Germinal center (tissue), 1 donor: ENCODE measurements at regions not wholly inside any gene's neighbourhood (a gene's known extent, or its start where the extent isn't known, plus 50 kb on each side); places are given as distances from the start of the nearest gene placed in this dataset.
"Not testable (repeated sequence)": the region's sequence is repeated elsewhere in the genome, so short reads cannot be mapped to it uniquely, and the experiment has no call there.

Source experiments
- DNase-seq: peaks from one replicate; pipeline ENCODE4 v3.0.0; 2012; ENCODE audit warnings: mixed read lengths, low spot score

DNA sequence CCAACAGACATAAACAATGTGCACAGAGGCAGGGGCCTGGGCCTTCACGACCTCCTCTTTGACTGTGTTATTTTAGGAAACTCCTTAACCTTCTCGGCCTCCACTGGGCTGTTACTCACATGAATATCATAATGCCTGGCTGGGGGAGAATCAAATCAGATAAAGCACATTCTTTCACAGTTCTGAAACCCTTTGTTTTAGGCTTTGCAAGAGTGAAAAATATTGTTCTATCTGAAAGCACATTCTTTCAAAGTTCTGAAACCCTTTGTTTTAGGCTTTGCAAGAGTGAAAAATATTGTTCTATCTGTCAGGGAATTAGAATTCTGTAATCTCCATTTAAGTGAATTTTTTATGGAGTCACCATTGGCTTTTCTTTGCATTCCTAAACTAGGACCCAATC lies 50.7 kb upstream of the SYNDIG1 start:
- DNase-seq: no peak

DNA sequence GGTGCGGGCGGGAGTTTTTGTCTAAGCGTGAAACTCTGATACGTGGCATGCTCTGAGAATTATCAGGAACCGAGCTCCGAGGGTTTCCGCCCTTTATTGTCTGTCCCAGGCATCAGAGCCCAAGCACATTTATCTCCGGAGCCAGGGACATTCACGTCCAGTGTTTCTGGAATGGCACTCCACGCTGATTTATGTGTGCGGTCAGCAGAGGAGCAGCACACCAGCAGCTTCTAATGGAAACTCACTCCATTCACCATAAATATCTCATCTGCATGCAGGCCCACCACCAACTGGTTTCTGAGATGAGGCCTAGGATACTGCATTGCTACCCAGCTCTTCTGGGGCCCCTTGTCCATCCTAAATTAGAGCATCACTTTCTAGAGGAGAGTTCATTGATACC lies 51.9 kb upstream of the SYNDIG1 start:
- no peak for DNase-seq

DNA sequence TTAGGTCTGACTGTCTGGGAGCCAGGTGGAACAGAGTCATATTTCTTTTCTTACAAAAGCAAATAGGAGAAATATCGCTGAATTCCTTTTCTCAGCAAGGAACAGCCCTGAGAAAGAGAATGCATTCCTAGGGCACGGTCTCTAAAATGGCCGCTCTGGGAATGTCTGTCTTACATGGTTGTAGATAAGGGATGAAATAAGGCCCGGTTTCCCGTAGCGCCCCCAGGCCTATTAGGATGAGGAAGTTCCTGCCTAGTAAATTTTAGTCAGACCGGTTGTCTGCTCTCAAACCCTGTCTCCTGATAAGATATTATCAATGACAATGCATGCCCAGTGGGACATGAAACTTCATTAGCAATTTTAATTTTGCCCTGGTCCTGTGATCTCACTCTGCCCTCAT lies 54.0 kb upstream of the SYNDIG1 start:
- not testable (repeated sequence) for DNase-seq

DNA sequence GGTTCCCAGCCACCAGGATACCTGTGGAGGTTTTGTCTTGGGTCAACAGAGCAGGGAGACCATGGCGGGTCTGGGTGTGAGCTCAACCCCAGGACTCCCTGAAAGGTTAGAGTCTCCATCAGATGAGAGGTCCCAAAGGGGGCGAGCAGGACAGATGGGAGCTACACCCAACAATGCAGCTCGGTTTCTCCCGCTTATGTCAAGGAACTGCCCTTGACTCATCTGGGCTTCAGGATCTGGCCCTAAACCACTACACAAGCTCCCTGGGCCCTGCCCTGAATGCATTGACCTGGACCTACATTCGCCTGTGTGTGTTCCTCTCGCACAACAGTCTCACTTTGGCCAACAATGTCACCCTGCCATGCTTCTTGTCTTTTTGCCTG lies 57.6 kb upstream of the SYNDIG1 start:
- DNase-seq: no peak

DNA sequence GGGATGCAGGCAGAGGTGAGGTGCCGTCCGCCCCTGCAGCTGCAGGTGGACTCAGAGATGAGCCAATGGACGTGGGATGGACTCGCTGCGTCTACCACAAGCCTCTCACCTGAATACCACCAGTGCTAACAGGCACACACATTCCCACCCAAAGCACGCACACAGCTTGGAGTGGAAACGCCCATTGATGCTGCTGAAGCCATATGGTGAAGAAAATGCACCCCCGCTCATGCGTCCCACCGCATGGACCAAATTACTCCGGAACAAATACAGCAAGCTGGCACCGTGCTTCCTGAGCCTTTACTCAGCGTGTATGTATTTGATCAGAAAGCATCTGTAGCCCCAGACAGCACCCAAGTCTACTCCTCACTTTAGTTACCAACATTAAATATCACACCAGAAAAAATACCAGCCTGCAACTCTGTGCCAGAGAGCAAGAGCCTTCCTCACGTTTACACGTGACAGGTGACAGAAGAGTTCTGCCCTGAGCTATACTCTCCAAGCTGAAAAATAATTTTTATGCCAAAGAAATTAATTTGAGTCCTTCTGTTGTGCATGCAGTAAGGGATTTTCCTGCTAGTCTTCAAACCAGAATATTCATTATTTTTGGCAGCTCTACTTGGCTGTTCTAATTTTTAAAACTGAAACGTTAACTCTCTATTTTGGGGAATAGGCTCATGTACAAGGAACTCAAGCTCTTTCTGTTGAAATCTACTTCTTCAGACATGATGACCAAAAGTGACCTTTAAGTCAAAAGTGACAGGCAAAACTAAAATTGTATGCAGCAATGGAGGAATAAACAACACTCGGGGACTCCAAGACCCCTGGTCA lies 58.2 kb upstream of the SYNDIG1 start:
- DNase-seq: no peak

DNA sequence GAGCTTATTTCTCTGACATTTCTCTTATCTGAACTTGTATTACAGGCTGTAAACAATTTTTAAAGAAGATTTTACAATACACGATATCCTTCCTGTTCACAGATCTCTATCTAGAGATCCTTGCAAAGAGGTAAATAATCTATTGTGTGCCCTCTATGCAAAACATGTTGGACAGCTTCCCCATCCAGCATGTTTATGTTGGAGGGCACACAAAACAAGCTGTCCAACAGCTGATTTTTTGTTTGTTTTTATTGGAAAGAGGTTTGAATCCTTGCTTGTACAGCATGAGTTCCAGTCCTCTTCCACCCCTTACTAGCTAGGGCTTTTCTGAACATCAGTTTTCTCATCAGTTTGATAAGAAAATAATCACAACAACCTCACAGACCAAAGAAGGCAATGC lies 62.3 kb upstream of the SYNDIG1 start:
- no peak for DNase-seq

DNA sequence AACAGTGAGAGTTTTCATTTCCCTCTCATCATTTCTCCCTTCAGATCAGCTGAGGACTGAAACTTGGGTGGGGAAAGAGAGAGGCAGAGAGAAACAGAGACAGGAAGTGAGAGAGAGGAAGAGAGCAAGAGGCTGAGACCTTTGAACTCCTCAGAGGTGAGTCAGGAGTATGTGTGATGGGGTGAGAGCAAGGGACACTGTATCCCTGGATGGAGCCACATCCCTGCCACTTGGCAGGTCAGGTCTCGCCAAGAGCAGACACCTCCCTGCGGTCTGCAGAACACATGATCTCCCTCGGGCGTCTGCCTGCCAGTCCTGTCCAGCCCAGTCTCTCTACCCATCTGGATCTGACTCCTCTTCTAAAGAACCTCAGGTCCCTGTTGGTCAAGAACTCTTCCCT lies 62.7 kb upstream of the SYNDIG1 start:
- no peak for DNase-seq

DNA sequence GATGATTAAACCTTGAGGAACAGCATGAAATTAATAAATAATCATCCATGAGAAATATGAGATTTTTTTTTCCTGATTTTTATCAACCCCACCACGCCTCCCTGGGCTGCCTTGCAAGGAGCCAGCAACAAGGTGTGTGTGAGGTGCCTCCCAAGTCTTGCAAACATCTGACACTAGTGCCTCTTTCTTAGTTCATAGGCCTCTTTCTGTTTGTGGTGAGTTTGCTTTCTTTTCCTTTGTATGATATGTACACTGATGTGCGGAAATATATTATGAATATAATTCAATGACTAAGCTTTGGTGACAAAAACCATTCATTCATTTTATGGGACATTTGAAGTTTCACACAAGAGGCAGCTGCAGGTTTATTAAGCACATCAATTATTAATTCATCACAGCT lies 63.2 kb upstream of the SYNDIG1 start:
- no peak for DNase-seq

DNA sequence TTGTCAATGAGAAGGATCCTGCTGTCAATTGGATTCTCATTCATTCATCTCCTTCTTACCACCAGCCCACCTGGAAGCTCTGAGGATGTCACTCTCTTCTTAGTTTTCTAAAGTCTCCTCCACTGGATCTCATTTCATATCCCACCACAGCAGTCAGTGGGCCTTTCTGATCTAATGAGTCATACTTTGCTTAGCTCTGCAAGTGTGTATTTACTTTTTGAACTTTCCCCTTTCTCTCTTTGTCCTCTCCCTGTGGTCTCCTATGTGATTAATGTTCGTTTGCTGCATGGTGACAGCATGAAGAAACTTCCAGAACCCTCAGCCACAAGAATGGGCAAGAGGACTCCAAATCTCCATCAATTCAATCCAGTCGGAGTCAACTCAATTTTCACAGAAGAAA lies 63.6 kb upstream of the SYNDIG1 start:
- no peak for DNase-seq

DNA sequence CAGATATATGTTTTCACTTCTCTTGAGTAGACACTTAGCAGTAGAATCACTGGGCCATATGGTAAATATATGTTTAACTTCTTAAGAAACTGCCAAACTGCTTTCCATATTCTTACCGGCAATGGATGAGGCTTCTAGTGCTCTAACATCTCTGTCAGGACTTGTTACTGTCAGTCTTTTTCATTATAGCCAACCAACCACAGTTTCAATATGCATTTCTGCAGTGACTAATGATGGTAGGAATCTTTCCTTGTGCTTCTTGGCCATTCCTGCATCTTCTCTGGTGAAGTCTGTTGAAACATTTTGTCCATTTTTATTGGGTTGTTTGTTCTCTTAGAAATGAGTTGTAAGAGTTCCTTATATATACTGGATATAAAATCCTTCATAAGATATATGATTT lies 66.0 kb upstream of the SYNDIG1 start:
- DNase-seq: no peak

DNA sequence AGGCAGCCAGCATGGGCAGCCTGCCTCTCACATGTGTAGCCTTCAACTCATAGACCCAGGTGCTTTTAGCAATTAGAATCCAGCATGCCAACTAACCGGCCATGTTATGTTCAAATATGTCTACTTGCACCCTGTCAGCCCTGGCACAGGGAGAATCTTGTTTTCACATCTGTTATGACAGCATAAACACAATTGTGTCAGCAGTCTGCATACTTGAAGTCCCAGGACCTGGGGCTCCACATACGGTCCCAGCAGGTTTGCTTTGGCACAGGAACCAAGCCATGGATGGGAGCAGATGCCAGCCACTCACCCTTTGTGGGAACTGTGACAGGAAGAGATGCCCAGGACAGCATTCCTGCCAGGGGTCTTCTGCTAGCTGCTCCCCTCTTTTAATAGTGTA lies 67.2 kb upstream of the SYNDIG1 start:
- DNase-seq: no peak

DNA sequence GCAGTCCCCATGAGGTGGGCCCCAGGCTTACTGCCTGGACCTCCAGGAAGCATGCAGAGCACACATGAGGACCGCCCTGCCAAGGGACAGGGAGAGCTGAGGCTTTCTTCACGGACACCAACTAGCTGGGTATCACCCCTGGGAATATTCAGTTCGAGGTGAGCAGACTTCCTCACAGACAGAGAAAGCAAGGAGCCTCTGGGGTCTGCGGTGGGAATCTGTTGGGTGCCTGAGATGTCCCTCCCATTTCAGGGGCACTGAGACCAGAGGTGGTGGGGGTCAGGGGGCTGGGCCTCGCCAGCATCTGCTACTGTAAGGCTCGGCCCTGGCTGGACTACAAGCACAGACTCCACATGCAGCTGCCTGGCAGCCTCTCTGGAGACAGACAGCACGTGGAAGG lies 74.3 kb upstream of the SYNDIG1 start:
- DNase-seq: no peak

DNA sequence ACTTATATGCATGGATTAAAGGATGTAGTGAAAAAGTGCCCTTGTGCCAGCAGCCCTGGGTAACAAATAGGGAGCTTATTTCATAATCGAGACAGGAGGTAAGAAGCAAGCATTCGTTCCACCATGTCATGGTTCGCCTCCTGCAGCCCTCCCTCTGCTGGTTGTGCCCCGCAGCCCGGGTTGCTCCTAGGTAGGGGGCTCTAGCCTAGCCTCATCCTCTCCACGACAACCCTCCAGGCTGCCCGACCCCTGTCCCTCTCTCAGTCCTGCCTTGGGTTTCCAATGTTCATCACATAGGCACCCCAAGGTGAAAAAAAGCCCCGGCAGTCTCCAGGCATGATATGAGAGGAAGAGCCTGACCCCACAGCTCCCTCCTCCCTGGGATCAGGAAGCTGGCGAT lies 75.5 kb upstream of the SYNDIG1 start:
- no peak for DNase-seq

DNA sequence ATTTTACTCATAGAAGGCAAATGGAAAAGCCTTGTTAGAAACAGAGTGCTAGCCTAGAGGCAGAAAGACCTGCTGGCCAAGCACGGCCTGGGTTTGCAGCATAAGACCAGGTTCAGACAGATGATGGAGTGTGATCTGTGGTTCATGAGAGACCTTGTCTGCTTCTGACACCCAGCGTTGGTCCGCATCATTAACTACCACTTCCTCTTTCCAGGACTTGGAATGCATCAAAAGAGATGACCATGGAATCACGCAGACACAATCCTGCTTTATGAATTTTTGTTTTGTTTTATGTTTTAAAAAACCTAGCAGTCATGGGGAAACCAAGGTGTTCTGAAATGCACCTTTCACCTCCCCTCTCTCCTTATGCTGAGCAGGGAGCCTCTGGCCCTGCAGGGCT lies 76.8 kb upstream of the SYNDIG1 start:
- DNase-seq: no peak

DNA sequence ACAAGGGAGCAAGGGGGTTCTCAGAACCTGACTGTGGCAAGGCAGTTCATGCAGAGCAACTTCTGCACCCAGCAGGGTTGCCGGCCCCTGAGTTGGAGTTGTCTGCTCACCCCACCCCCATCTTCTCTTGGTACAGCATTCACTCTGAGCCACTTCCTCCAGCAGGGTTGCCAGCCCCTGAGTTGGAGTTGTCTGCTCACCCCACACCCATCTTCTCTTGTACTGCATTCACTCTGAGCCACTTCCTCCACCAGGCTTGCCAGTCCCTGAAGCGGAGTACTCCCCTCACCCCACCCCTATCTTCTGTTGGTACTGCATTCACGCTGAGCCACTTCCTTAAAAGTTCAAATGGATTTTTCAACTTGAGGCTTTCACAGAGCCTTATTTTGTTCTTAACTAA lies 79.7 kb upstream of the SYNDIG1 start:
- no peak for DNase-seq

DNA sequence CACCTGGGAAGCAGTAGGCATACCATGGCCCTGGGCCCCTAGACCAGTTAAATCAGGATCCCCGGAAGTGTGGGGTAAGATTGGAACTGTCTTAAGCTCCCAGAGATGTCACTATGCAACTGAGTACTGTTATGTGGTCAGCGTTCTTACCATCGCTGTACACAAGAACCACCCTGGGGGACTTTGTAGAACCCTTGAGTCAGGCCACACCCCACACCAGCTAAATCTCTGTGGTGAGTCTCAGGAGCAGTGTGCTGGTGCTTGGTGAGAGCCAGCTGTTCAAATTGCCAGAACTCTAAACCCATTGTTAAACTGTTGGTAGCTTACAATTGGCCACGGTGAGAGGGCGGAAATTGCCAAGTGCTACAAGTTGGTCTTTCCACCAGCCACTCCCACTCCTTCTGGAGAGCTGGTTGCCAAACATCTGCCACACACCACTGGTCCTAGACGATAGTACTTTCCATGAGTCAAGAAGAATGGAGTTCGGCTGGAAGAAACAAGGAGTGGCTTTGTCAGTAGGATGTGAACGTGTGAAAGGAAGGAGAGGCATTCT lies 80.5 kb upstream of the SYNDIG1 start:
- DNase-seq: no peak

DNA sequence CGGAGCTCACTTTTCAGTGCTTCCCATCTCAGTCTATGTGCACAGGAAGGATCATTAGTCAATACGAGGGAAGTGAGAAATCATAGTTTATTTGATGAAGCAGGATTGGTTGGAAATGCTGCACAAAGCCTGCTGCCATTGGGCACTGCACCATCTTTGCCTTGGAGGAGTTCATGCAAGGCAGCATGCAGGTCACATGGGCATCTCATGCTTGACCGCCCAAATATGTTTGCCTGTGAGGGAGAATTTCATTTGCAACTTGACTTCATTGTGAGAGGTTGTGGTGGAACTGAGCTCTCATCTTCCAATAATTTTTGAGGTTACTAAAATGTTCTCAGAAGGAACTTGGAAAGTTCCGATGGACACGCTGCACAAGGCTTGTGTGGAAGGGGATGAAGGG lies 83.9 kb upstream of the SYNDIG1 start:
- DNase-seq: no peak

DNA sequence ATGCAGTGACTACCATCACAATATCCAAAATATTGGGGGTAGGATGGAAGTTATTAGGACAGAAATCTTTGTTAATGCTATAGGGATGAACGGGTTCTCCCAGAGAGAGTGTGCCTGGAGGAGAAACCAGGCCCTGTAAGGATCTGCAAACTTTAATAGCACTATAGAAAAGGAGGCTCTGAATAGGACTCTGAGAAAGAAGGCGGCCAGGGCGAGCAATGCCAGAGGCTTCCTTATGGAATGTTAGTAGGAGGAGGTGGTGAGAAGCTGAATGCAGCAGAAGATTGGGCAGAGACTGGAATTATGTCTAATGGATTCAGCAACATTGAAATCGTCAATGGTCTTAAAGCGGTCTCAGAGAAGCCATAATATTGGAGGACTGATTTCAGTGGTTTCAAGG lies 84.6 kb upstream of the SYNDIG1 start:
- DNase-seq: no peak

DNA sequence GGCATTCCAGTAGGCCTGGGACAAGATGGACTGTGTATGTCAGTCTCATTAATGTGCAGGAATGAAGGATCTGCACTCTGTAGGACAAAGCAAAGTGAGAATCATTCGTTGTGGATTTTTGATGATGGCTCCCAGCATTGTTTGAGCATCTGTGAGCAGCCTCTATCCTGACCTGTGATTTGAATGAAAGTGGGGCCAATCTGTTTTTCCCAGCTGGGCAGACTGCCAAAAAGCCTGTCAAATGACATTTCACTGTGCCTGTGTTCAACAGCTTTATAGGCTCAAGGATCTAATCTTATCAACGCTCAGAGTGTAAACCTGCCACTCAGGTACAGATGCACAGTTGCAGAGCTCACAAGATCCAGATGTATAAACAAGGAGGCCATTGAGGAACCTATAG lies 86.7 kb upstream of the SYNDIG1 start:
- DNase-seq: no peak

DNA sequence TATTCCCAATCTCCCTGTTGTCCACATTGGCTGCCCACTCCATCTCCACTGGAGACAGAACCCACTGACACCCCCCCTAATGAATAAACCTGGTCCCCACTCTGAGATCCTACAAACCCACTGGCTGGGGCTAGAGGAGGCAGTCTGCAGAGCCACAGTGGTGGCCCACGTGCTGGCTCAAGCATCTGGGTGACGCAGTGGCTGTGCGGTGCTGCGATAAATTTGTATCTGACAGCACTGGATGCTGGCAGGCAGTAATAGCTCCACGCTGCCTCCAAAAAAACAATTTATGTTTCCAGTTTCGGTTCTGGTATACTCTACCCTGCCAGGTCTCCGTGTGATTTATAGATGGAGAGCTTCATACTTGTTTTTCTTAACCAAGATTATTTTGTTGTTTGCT lies 87.1 kb upstream of the SYNDIG1 start:
- no peak for DNase-seq

DNA sequence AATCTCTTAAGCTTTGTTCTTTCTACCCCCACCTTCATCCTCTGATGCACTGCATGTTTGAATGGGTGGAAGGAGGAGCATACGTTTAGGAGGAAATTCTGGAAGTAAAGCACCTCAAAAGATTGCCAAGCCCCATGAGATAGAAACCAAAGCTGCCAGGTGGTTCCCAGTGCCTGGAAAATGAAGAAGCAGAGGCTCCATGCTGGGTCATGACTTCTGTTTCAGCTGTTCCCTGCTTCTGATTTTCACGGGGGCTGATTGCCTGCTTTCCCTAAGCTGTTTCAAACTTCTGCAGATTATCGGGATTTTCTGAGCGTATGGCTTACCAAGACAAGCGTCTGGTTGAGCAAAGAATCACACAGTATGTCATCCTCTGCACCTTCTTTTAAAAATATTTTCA lies 87.5 kb upstream of the SYNDIG1 start:
- no peak for DNase-seq

DNA sequence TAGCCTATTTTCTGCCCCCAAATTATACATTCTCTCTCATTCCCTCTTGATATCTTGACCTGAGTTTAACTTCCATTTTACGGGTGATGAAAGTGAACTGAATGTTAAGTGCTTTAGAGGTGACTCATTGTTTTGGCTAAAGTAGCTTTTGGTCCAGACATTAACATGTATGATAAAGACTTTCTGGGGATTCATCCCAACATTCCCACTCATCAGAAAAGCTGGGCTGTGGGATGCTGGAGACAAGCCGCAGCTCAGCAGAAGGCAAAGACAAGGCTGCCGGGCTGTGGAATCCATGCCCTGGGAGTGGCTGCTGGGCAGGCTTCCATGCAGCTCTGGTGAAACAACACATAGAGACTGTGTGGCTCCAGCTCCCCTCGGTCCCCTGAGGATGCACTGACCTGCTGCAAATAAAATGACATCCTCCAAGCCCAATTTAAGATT lies 89.9 kb upstream of the SYNDIG1 start:
- no peak for DNase-seq

DNA sequence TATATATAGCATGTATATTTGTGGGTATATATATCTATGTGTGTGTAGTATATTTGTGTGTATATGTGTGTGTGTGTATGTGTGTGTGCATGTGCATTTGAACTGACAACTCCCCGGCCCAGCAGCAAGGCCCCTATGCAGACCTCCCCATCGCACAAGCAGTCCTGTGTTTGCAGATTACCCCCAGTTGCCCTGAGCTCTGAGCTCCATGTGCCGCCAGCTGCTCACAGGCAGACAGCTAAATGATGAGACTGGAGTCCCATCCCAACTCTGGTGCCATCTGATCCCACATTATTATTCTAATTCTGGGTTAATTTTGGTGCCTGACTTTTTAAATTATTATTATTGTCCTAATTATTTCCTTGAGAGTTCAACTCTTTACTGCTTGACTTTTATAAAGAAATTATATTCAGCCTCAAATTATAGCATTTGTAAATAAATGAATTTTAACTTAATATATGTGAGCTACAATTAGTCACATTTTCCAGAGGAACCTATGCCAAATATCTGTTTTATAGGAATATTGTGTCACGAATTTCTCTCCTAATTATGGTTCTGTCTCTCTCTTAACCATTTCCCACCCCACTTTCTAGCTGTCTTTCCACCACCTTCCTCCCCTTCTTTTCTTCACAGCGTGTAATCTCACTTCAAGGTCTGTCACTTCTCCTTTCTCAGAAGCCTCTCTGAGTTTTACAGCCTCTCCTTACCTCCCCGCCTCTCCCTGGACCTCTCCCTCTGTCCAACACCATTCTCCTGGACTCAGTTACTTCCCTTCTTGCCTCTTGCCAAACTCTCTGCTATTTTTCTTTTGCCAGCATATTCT lies 90.6 kb upstream of the SYNDIG1 start:
- DNase-seq: no peak
